NCI-H1694 (cell line): ENCODE measurements at regions not wholly inside any gene's neighbourhood (a gene's known extent, or its start where the extent isn't known, plus 50 kb on each side); places are given as distances from the start of the nearest gene placed in this dataset.

ENCODE experiments used
- DNase-seq: peaks from one replicate; lab custom pipeline; 2025; lab: John Stamatoyannopoulos, UW

DNA sequence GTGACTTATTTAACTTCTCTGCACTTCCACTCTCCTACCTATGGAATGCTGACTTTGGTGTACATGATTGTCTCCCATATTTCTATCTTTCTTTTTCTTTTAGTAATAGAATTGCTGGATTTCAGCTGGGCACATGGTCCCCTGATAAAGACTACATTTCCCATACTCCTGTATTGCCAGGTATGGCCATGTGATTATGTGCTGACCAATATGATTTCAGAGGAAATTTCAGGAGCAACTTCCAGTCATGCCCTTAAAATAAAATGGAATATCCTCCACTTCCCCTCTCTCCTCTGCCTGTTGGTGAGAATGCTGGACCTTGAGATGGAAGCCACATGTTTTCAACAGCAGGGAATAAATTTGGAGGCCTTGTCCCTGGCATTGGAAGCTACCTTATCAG, 130.7 kb upstream of the IGSF21 start:
- DNase-seq = no peak

DNA sequence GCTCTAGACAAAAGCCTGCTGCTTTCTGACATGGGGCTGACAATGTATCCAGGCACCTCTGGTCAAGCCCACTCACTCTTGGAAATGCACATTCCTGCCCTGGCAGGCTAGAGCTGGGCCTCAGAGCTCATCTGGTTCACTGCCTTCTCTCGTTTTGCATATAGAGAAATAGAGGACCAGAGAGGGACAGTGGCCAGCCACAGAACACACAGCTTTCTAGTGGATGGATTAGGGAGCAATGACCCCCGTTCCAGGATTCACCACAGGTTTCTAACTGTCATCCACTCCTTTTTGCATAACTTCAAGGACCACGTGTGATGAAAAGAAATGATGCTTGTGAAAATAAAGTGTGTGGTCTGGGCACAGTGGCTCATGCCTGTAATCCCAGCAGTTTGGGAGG, 129.6 kb upstream of the IGSF21 start:
- DNase-seq = no peak

DNA sequence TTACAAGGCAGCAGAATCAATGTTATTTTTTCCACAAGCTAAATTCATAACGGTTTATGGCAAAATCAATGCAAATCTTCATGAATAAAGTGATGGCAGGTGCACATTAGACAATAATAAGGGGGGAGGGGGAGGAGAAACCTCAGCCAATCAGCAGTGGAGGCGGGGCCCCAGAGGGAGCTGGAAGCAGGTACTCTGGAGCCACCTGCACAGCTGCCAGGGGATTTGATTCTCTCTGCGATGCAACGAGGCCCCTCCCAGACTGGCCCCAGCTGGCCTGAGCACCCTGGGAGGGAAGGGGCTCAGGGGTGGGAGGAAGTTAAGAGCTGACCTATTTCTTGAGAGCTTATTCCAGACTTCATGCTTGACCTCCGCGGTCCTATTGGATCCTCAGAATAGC, 127.8 kb upstream of the IGSF21 start:
- no peak for DNase-seq

DNA sequence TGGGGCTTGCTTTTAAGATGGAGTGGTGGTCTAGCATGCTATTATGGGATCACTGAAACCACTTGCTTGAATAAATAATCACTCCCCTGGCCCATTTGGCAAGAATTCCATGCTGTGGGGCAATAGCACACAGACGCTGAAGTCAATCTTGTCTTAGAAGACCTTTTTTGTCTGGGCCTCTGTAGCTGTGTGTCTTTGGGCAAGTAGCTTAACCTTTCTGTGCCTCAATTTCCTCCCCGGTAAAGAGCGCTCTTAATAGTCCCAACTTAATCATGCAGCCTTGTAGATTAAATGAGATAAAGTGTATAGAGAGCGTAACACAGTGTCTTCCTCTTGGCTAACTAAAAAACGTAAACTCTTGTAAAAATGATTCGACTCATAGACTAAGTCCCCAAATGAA, 125.4 kb upstream of the IGSF21 start:
- no peak for DNase-seq

DNA sequence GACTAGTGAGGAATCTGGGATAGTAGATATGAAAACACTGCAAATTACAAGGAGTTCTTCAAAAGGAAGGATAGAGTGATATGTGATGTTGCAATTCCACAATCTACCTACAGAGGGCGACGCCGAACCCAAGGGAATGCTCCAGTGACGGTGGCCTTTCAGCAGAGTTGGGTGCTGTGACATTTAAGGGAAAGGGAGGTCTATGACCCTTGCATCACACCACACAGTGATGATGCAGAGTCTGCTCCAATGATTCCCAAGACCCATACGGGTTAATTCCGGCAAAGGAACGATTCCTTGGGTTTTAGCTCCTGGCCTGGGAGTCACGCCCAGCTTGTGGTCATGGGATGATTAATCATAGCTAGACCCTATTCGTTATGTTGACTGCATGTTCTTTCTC, 123.0 kb upstream of the IGSF21 start:
- peak; percentile 39 for DNase-seq

DNA sequence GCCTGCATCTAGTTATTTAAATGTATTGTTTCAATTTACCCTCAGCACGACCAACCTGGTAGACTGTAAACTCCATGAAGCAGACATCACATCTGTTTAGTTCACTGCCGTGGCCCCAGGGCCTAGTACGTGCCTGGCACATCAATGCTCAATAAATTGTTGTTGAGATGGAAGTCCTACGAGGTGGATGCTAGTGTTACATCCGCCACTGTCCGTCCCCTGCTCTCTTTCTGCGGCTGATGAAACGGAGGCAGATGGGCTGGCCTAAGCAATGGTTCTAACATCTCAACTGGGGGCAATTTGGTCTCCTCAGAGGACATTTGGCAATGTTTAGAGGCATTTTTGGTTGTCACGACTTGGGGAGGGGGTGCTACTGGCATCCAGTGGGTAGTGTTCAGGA, 121.4 kb upstream of the IGSF21 start:
- no peak for DNase-seq

DNA sequence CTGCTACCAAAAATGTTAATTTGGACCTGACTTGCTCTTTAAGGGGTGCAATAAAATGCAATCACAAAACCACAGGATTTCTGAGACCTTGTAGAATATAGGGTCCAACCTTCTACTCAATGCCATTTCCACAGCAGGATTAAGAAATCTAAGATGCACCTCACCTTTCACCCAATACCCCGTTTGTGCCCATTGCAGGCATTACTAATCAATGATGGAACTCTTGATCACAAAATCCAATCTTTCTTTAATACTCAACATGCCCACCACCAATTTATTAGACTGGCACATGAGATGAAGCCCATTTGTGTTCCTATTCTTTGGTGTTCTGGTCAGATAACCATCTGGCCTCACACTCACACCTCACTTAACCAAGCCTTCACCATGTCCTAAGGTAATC, 117.2 kb upstream of the IGSF21 start:
- DNase-seq = no peak

DNA sequence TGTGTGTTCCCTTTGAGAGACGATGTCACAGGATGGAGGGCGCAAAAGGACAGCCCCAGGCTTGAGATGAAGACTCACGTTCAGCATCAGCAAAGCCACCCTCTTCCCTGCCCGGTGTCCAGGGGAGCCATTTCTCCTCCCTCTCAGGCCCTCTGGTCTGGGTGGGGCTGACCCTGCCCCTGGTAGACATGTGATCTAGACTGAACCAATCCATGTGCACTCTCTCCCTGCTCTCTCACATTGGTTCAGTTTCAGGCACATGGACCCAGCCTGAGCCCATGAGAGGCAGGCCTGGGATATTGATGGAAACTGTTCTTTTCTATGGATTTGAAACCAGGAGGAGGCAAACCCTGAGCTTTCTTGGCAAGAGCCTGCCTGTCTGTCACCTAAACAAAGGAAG, 115.6 kb upstream of the IGSF21 start:
- no peak for DNase-seq

DNA sequence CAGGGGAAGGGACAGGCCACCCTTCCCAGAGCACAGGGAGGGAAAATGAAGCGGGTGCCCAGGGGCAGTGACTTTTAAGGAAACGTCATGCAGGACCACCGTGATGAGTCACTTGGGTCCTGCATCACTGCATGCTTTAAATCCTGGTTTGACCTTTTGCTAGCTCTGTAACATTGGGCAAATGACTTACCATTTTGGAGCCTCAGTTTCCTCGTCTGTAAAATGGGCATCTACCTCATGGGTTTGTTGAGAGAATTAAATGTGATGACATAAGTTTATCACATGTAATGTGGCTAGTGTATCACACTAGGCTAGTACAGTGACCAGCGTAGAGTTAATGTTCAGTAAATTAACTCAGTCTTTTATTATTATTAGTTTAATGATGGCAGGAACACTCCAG, 114.8 kb upstream of the IGSF21 start:
- DNase-seq = no peak

DNA sequence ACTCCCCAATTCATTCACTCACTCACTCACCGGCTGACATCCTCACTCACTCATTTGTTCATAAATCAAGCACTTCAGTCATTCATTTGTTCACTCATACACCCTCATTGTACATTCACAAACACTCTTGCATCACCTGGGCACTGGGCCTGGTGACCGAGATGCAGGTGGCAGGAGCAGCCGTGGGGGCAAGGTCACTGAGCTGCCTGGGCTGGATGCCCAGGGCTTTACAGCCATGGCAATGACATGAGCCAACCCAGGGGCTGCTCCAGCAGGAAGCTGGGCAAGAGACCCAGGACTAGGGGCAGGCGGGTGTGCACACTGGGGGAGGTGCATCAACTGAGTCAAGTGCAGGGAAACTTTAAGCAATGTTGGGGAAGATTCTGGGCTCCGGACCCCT, 113.6 kb upstream of the IGSF21 start:
- DNase-seq = no peak

DNA sequence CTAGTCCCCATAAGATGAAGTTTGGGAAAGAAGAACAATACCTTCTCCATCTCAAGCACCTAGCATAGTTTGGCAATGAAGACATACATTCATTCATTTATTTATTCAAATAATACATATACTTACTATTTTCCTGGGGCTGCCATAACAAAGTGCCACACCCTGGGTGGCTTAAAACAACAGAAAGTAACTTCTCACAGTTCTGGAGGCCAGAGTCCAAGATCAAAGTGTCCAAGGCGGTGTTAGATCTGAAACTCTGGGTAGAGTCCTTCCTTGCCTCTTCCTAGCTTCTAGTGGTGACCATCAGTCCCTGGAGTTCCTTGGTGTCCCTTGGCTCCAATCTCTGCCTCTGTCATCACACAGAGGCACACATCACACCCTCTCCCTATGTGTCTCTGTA, 112.1 kb upstream of the IGSF21 start:
- DNase-seq = no peak

DNA sequence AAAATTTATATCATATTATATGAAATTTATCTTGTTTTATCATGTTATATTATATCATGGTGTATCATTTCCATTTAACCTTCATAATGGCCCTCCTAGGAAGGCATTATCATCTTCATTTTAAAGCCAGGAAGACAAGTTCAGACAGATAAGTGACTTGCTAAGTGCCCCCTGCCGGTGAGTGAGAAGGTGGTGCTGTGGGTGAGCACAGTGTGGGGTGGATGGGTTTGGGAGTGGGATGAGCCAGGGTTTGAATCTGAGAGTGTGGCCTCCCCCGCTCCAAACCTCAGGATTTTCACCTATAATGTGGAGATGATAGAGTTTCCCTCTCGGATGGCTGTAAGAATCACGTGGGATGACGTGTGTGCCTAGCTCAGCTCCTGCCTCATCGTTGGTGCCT, 108.7 kb upstream of the IGSF21 start:
- no peak for DNase-seq

DNA sequence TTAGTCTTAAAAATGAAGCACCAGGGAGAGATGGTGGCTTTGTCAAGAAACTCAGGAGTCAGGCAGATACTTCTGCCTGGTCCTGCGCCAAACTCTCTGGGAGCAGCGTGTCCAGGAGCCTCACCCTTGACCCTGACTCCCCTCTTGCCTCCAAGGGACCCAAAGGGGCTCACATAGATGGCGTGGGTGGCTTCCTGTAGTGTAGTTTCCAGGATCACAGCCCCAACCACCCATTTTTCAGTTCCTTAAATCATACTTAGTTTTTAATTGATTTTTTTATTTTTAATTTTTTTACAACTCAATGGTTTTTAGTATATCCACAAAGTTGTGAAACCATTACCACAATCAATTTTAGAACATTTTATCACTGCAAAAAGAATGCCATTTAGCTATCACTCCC, 107.7 kb upstream of the IGSF21 start:
- no peak for DNase-seq

DNA sequence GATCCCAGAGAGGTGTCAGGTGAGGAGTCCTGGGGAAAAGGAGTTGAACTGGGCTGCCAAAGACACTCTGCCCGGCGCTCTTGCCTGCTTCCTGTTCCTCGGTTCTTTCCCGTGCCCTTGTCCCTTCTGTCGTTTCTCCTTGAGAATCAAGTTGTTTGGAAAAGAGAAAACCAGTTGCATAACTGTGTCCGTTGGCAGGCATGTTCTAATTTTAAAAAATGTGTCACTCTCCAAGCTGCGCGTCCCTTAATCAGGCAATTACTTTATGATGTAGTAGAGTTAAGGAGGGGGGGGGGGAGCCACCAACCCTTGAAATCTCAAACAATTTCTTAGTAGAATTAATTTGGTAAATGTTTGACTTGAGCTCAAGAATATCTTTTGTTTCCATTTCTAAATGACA, 105.9 kb upstream of the IGSF21 start:
- no peak for DNase-seq

DNA sequence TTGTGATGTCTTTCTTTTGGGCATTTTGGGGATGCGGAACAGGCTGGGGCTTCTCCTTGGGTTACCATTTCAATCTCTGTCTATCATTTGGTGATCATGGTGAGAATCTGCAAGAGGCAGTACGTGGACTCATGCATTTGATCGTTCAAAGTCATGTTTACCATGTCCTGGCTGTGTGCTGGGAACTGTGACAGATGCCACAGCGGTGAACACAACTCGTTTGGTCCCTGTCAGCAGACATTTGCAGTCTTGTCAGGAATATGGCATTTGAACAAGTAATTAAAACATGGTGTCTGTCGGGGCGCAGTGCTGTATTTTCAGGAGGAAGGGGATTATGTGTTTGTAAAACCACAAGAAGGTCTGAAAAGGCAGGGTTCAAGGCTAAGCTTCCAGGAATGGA, 103.3 kb upstream of the IGSF21 start:
- peak; percentile 19 for DNase-seq

DNA sequence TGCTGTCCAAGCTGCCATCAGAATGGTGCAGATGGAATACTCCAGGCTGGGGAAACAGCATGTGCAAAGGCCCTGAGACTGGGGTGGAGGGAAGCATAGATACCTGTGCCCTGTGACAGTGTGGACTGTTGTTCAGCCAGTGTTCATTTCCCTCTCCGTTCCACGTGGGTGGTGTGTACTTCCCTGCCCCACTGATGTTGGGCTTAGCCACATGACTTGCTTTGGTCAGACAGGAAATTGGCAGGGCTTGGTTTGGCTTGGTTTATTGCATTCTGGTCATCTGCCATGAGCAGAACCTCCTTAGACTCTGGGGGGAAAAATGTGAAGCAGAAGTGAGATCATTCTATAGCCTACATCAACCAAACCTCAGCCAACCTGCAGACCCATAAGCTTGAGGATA, 102.4 kb upstream of the IGSF21 start:
- DNase-seq = no peak

DNA sequence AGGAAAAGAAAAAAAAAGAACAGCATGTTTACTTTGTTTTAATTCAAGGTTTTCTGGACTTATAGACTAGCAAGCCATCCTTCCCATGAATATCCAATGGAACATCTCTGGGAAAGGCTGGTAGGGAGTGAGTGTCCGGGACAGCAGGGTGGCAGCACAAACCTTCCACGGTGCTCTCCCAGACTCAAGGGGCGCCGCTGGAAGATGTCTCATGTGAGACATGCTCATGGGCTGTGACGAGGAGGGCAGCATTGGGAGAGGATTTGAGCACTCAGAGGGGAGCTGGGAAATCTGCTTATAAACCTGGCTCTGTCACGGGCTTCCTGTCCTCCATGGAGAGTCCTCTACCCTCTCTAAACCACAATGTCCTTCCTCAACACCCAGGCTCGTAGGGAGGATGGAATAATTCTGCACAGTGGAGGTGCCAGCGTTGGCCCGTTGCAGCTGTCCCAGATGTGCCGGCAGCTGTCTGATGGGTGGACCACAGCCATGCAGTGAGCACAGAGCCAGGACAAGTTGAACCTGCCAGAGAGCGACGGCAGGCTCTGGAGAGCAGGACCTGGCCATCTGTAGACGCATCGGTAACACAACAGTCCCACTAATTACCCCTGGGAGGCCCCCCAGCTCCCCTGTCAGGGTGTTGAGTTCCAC, 100.1 kb upstream of the IGSF21 start:
- peak; percentile 17 for DNase-seq

DNA sequence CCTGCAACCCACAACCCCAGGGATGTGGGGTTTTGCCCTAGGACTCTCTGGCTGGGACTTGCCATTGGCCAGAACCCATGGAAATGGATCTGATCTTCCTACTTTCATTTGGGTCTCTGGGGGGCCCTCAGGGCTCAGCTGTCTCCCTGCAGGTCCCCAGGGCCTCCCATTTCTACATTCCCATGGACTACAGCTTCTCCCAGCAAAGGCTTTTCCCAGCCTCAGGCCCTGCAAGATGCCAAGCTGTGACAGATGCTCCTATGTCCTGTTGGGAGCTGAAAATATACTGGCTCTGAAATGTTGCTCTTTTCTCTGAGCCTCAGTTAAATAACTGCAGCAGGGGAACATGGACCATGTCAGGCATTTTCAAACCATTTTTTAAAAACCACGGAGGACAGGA, 99.5 kb upstream of the IGSF21 start:
- DNase-seq = no peak

DNA sequence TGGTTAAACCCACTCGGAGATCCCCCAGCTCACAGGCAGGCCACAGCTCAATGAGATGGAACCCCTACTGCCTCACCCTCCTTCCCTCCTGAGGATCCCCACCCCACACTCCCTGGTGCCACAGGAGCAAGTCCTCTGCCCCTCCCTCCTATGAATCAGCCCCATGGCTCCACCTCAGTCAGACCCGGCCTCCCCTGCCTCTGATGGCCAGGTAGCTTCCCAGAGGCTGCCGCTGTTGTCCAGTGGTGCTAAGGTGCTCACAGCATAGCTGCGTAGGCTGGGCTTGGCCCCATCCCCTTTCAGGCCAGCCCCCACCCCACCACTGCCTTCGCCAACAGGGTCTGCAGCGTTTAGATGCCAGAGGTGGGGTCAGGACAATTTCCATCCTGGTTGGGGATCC, 98.5 kb upstream of the IGSF21 start:
- no peak for DNase-seq

DNA sequence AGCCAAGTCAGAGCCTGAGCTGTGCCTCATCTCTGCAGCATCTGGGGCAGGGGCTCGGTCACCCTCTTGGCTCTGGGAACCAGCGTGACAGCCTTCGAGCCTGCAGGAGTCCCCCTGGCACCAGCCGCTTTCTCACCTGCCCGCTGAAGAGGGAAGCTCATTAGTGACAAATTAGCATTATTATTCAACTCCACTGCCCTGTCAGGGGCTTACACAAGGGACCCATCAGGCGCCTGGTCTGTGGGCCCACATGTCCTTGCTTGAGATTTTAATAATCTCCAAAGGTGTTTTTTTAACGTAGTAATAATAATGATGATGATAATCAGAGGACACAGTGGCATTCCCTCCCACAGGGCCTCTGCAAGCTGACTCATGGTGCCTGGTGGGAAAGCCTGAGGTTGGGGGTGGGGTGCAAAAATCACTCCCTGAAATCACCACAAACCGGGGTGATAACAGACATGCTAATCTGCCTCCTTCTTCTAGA, 98.1 kb upstream of the IGSF21 start:
- no peak for DNase-seq

DNA sequence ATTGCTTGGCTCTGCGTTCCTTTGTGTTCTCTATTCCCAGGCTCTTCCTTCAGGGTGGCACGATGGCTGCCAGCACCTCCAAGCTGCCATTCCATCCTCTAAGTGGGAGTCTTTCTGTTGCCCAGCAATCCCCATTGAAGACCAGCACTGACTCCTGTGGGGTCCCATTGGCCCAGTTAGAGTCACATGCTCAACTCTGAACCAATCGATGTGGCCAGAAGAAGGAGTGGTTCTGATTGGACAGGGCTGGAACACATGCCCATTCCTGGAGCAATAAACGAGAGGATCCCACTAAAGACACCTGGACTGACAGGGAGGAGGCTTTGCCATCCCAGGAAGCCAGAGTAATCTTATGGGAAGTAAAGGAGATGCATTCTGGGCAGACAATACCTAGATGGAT, 97.2 kb upstream of the IGSF21 start:
- no peak for DNase-seq

DNA sequence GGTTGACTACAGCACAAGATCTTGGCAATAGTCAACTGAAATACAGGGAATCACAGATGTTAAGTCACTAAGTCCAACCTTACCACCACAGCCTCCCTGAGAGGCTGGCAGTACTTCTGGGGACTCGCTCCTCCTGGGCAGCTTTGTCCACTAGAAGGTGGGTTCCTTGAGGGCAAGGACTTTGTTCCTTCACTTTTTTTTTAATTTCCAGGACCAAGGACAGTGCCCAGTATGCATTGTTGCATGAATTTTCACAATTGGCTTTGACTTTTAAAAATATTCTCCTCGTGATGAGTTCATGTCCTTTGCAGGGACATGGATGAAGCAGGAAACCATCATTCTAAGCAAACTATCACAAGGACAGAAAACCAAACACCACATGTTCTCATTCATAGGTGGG, 96.7 kb upstream of the IGSF21 start:
- no peak for DNase-seq

DNA sequence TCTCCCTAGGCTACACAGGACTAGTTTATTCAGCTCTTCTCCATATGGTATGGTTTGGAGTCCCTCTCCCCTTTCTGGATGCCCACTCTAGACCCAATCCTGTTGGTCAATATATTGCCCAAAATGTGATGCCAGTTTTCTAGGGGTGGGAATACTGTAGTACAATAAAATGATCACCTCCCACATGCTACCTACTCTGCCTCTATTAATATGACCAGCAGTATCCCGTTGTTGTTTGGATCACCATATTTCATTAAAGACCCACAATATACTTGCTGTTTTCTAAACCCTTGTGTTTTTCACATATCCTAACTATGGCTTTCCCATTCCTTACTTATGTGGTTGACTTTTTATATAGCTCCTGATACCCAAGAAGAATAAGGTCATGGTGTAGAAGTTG, 95.9 kb upstream of the IGSF21 start:
- DNase-seq = no peak

DNA sequence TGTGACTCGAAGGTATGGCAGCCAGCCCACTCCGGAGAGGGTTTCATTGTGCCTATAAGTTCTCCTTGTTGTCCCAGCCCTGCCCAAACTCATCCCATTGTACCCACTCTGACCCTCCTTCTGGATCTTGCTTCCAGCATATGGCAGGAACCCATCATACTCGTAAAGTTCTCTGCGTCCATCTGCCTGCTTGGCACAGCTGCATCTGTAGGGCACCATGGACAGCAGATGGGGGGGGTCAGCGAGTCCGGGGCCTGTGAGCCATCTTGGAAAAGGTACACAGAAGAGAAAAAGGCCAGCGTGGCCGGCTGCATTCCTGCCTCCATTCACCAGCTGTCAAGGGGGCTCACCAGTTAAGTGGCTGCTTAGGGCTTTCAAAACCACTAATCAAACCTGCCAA, 94.9 kb upstream of the IGSF21 start:
- peak; percentile 80 for DNase-seq

DNA sequence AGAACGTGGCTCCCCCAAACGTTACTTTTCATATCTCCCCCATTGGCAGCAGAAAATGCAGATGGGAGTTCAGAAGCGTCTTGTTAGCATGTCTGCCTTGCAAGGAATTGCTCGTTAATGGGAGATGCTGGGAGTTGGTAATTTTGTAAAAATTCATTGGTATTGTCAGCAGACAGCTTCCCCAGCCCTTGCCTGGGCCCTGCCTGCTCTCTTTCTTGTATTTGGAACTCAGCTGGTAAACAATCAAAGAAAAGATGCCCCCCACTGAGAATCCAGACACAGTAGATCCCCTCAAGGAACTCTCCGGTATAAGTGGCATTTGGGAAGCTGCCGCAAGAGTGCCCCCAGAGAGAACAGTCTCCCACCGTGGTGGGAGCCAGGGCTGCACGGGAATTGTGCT, 94.4 kb upstream of the IGSF21 start:
- no peak for DNase-seq
